PFSK-1 (cell line): ENCODE measurements at regions not wholly inside any gene's neighbourhood (a gene's known extent, or its start where the extent isn't known, plus 50 kb on each side); places are given as distances from the start of the nearest gene placed in this dataset.

Experiments
- FOXP2 ChIP-seq: optimal IDR thresholded peaks from 2 replicates; pipeline ENCODE3; 2011; ENCODE audit warnings: borderline replicate concordance, control low read depth, inconsistent platforms; ENCODE audit not compliant: insufficient read depth; ENCODE audit errors: extremely low read length, extremely low read depth
- POLR2AphosphoS5 ChIP-seq: IDR thresholded peaks from 2 replicates; pipeline ENCODE4 v1.6.1; 2012; ENCODE audit warnings: low read depth, mild to moderate bottlenecking, control low read depth, low read length, moderate library complexity
- REST ChIP-seq, 2 experiments: IDR thresholded peaks; 2 replicates each; pipeline versions ENCODE4 v1.6.1 to v1.8.0; 2011 to 2012; ENCODE audit warnings: low read depth in 2 of 2, low read length in 2 of 2, control low read depth in 1 of 2, inconsistent platforms in 1 of 2, mild to moderate bottlenecking in 1 of 2, moderate library complexity in 1 of 2; ENCODE audit not compliant: insufficient read depth in 1 of 2
- SIN3A ChIP-seq: IDR thresholded peaks from 2 replicates; pipeline ENCODE4 v1.6.1; 2012; ENCODE audit warnings: mild to moderate bottlenecking, low read length, moderate library complexity, borderline replicate concordance; ENCODE audit not compliant: insufficient read depth
- TAF1 ChIP-seq: IDR thresholded peaks from 2 replicates; pipeline ENCODE4 v1.6.1; 2012; ENCODE audit warnings: low read length, control low read depth, borderline replicate concordance; ENCODE audit not compliant: insufficient read depth

DNA sequence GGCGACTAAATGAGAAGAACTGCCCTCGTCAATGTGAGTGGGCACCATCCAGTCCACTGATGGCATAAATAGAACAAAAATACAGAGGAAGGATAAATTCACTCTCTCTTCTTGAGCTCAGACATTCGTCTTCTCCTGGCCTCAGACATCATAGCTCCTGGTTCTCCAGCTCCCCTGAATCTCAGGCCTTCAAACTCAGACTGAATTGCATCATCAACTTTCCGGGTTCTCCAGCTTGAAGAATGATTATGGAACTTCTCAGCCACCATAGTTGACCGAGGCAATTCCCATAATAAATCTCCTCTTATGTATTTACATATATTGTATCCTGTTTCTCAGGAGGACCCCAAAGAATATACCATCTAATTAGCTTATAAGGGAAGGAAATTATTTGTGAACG is 55.0 kb upstream of the FNDC3A start:
- no peak for TF ChIP-seq TAF1
- no peak for TF ChIP-seq POLR2AphosphoS5
- TF ChIP-seq REST (IDR thresholded peaks at IDR 0.05; ENCODE audit: insufficient read depth in 1 of 2, low read depth in 2 of 2, low read length in 2 of 2), result no peak
- no peak for TF ChIP-seq FOXP2
- TF ChIP-seq SIN3A, result no peak

DNA sequence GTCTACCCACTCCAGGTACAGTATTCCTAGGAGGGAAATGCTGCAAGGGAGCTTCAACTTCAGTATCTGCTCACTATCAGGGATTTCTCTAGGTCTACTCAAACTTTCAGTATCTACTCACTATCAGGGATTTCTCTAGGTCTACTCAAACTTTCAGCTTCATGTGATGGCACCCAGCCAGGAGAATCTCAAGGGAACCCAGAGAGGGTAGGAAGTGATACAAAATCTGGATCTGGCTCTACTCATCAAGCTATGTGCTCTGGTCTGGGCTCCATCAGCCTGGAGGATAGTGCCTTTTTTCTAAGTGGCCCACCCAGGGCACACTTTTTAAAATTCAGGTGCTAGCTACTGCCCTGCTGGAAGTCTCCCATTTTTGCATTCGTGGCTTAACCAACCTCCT is 52.3 kb upstream of the FNDC3A start:
- TF ChIP-seq TAF1 (no peak), FOXP2 (no peak), POLR2AphosphoS5 (no peak), SIN3A (no peak), REST (IDR thresholded peaks at IDR 0.05; ENCODE audit: insufficient read depth in 1 of 2, low read depth in 2 of 2, low read length in 2 of 2) (no peak)

GRCh38 chr13:48925001-48925400 is 50.7 kb upstream of the FNDC3A start:
- TF ChIP-seq SIN3A (no peak), POLR2AphosphoS5 (no peak), FOXP2 (no peak), TAF1 (no peak), REST (IDR thresholded peaks at IDR 0.05; ENCODE audit: insufficient read depth in 1 of 2, low read depth in 2 of 2, low read length in 2 of 2) (no peak)
